ENCODE measurements at regions not wholly inside any gene's neighbourhood (a gene's known extent, or its start where the extent isn't known, plus 50 kb on each side); places are given as distances from the start of the nearest gene placed in this dataset.

GRCh38 chr7:131197920-131198615, 129.6 kb upstream of the MKLN1 start:
- no peak for DNase-seq

- no peak for DNase-seq
These were observed 125.2 kb upstream of the MKLN1 start for GRCh38 chr7:131202451-131202850.

GRCh38 chr7:131203291-131203976, 124.2 kb upstream of the MKLN1 start:
- no peak for DNase-seq

- DNase-seq, result no peak
These were observed 118.9 kb upstream of the MKLN1 start for GRCh38 chr7:131208777-131209176.

- DNase-seq, result no peak
These were observed 117.1 kb upstream of the MKLN1 start for GRCh38 chr7:131210618-131211017.

GRCh38 chr7:131211500-131211899, 116.2 kb upstream of the MKLN1 start:
- DNase-seq, result no peak

GRCh38 chr7:131212114-131212513, 115.6 kb upstream of the MKLN1 start:
- DNase-seq, result no peak

- DNase-seq, result no peak
These were observed 108.9 kb upstream of the MKLN1 start for GRCh38 chr7:131218727-131219128.

- DNase-seq, result no peak
These were observed 108.2 kb upstream of the MKLN1 start for GRCh38 chr7:131219312-131220041.

- DNase-seq, result no peak
These were observed 106.6 kb upstream of the MKLN1 start for GRCh38 chr7:131221061-131221460.

GRCh38 chr7:131222171-131222570, 105.5 kb upstream of the MKLN1 start:
- no peak for DNase-seq

- DNase-seq, result no peak
These were observed 104.5 kb upstream of the MKLN1 start for GRCh38 chr7:131223151-131223550.

- DNase-seq, result no peak
These were observed 102.7 kb upstream of the MKLN1 start for GRCh38 chr7:131224996-131225395.

GRCh38 chr7:131225619-131226513, 101.8 kb upstream of the MKLN1 start:
- DNase-seq, result no peak

GRCh38 chr7:131226514-131226865, 101.2 kb upstream of the MKLN1 start:
- no peak for DNase-seq

GRCh38 chr7:131231381-131232220, 96.1 kb upstream of the MKLN1 start:
- DNase-seq, result no peak

- no peak for DNase-seq
These were observed 94.9 kb upstream of the MKLN1 start for GRCh38 chr7:131232768-131233167.

GRCh38 chr7:131233193-131233592, 94.5 kb upstream of the MKLN1 start:
- DNase-seq, result no peak

GRCh38 chr7:131234719-131235488, 92.8 kb upstream of the MKLN1 start:
- no peak for DNase-seq

- no peak for DNase-seq
These were observed 92.0 kb upstream of the MKLN1 start for GRCh38 chr7:131235489-131236317.
